Esophagus squamous epithelium (tissue), 5 donors: ENCODE measurements at regions not wholly inside any gene's neighbourhood (a gene's known extent, or its start where the extent isn't known, plus 50 kb on each side); places are given as distances from the start of the nearest gene placed in this dataset.

ENCODE experiments used
- DNase-seq: peaks from one replicate; lab custom pipeline; 2025; lab: John Stamatoyannopoulos, UW
- H3K27ac ChIP-seq, 4 donors: fragments of 200-600 bp; sonication (generic); one replicate each; pipeline ENCODE4 v1.5.1; 2016 to 2019; ENCODE audit warnings: mild to moderate bottlenecking in 1 of 4
- H3K27me3 ChIP-seq, 4 donors: fragments of 200-600 bp; sonication (generic); 1 replicate in 3 of 4; 2 replicates in 1 of 4; pipeline versions ENCODE4 v1.5.1 to v1.6.0; 2017 to 2021; ENCODE audit warnings: antibody characterized with exemption in 1 of 4
- H3K36me3 ChIP-seq, 3 donors: fragments of 200-600 bp; sonication (generic); one replicate each; pipeline ENCODE4 v1.5.1; 2016 to 2019
- H3K4me1 ChIP-seq, 3 donors: fragments of 200-600 bp; sonication (generic); one replicate each; pipeline ENCODE4 v1.5.1; 2017 to 2019
- H3K4me3 ChIP-seq, 4 donors: fragments of 200-600 bp; sonication (generic); 1 replicate in 3 of 4; 2 replicates in 1 of 4; pipeline ENCODE4 v1.5.1; 2016 to 2019; ENCODE audit warnings: mild to moderate bottlenecking in 2 of 4, moderate library complexity in 1 of 4
- H3K9me3 ChIP-seq, 3 donors: fragments of 200-600 bp; sonication (generic); one replicate each; pipeline ENCODE4 v1.5.1; 2016 to 2019
- POLR2A ChIP-seq, 4 donors: fragments of 450-650 bp; IDR thresholded peaks; one replicate each; pipeline ENCODE4 v1.6.1; 2017; ENCODE audit warnings: antibody characterized with exemption in 4 of 4, mild to moderate bottlenecking in 4 of 4, moderate library complexity in 3 of 4
- WGBS, 2 donors: methylation state at CpG; one replicate each; pipeline ENCODE4 v1.1.5; 2018; 5-methylcytosine and 5-hydroxymethylcytosine counted together
- intact Hi-C: fragments of 100-400 bp; cut with DNase I; formaldehyde crosslinking; loops from one replicate; pipeline ENCODE4 v1.15.0; 2022
- TF ChIP-seq, protein P1 (sequence below), 6 experiments: fragments of 450-650 bp in 4 of 6; fragments of 200-600 bp in 2 of 6; sonication (generic) in 2 of 6; IDR thresholded peaks; one replicate each; pipeline ENCODE4 v1.5.1; 2016 to 2019; ENCODE audit warnings: antibody characterized with exemption in 6 of 6, mild to moderate bottlenecking in 4 of 6, moderate library complexity in 4 of 6
- donor health status: DM: yes; HTN: yes; CAD: no.

GRCh38 chr15:66921319-66921915 is 144.0 kb upstream of the SMAD3 start:
- H3K27me3 ChIP-seq = no peaks in the 10 kb centered on the region
- TF ChIP-seq, protein P1, sequence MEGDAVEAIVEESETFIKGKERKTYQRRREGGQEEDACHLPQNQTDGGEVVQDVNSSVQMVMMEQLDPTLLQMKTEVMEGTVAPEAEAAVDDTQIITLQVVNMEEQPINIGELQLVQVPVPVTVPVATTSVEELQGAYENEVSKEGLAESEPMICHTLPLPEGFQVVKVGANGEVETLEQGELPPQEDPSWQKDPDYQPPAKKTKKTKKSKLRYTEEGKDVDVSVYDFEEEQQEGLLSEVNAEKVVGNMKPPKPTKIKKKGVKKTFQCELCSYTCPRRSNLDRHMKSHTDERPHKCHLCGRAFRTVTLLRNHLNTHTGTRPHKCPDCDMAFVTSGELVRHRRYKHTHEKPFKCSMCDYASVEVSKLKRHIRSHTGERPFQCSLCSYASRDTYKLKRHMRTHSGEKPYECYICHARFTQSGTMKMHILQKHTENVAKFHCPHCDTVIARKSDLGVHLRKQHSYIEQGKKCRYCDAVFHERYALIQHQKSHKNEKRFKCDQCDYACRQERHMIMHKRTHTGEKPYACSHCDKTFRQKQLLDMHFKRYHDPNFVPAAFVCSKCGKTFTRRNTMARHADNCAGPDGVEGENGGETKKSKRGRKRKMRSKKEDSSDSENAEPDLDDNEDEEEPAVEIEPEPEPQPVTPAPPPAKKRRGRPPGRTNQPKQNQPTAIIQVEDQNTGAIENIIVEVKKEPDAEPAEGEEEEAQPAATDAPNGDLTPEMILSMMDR (IDR thresholded peaks at IDR 0.05) = no peak
- TF ChIP-seq POLR2A (IDR thresholded peaks at IDR 0.05) = no peak
- WGBS, 2 donors = 19 to 23% methylated on average over 6 of the region's 6 CpGs
- no peak overlapping the region for H3K27ac ChIP-seq
- no peaks in the 10 kb centered on the region for H3K36me3 ChIP-seq
- intact Hi-C loops = no loop called here
- no peak for DNase-seq
- peaks cover 0 to 14% (median 4%) of the 10 kb centered on the region in 3 donors for H3K4me1 ChIP-seq
- no peak overlapping the region for H3K4me3 ChIP-seq
- peaks cover 0 to 18% (median 6%) of the 10 kb centered on the region in 3 donors for H3K9me3 ChIP-seq

DNA sequence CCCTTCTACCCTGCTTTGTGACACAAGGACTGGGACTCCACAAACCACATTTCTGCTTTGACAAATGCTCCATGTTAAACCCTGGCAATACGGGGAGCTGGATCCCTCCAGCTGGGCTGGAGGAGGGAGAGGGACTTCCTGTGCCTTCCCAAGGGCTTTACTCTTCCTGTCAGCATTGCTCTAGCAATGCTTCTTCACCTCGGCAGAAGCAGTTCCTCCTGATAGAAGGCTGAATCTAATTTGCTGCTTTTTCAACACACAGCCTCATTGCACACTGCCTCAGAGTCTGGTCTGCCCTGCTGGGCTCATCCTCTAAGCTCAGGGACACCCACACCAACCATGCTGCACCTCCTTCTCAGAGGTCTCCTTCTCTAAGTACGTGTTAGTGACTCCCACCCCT is 142.8 kb upstream of the SMAD3 start:
- Histone ChIP-seq H3K27ac (no peak overlapping the region), H3K36me3 (no peaks in the 10 kb centered on the region), H3K4me1 (peaks cover 0 to 15% (median 4%) of the 10 kb centered on the region in 3 donors), H3K9me3 (peaks cover 0 to 18% (median 6%) of the 10 kb centered on the region in 3 donors), H3K4me3 (no peak overlapping the region), H3K27me3 (no peaks in the 10 kb centered on the region)
- intact Hi-C loops = no loop called here
- TF ChIP-seq, protein P1 (IDR thresholded peaks at IDR 0.05) = no peak
- no peak for TF ChIP-seq POLR2A (IDR thresholded peaks at IDR 0.05)
- no peak for DNase-seq
- 57 to 68% methylated on average over 2 to 3 of the region's 3 CpGs for WGBS, 2 donors

DNA sequence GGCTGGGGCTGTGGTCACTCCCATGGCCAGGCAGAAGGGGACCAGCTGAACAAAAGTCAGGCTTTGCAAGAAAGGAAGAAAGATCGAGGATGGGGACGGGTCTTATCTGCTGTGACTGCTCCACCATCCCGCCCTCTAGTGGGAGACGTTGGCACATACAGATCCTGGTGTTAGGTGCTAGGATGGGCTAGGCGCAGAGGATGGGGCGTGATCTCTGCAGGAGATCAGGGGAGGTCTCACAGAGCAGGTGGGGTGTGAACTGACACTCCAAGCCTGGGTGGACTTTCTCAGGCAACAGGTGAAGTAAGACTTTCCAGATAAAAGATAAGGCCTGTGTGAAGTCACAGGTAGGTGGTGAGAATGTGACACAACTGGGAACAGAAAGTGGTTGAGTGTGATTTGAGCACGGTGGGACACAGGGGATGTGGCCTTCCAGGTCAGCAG is 141.9 kb upstream of the SMAD3 start:
- intact Hi-C loops = no loop called here
- H3K27me3 ChIP-seq = no peaks in the 10 kb centered on the region
- H3K9me3 ChIP-seq = peaks cover 0 to 11% (median 6%) of the 10 kb centered on the region in 3 donors
- WGBS, 2 donors = 26 to 27% methylated on average over 6 to 7 of the region's 7 CpGs
- peaks cover 0 to 23% (median 4%) of the 10 kb centered on the region in 3 donors for H3K4me1 ChIP-seq
- no peak overlapping the region for H3K27ac ChIP-seq
- H3K4me3 ChIP-seq = no peak overlapping the region
- no peak for DNase-seq
- TF ChIP-seq, protein P1 (IDR thresholded peaks at IDR 0.05) = peak in 3 of 6 experiments; percentile 16 to 44 (median 16)
- TF ChIP-seq POLR2A (IDR thresholded peaks at IDR 0.05) = no peak
- H3K36me3 ChIP-seq = no peaks in the 10 kb centered on the region

- no peaks in the 10 kb centered on the region for H3K36me3 ChIP-seq
- peaks cover 0 to 23% (median 4%) of the 10 kb centered on the region in 3 donors for H3K4me1 ChIP-seq
- no peak for DNase-seq
- 80 to 87% methylated on average over 3 of the region's 3 CpGs for WGBS, 2 donors
- peaks cover 0 to 11% (median 6%) of the 10 kb centered on the region in 3 donors for H3K9me3 ChIP-seq
- H3K27ac ChIP-seq = no peak overlapping the region
- TF ChIP-seq, protein P1 (IDR thresholded peaks at IDR 0.05) = no peak
- no peak for TF ChIP-seq POLR2A (IDR thresholded peaks at IDR 0.05)
- no peaks in the 10 kb centered on the region for H3K27me3 ChIP-seq
- H3K4me3 ChIP-seq = no peak overlapping the region
- intact Hi-C loops = no loop called here
Measured at GRCh38 chr15:66924889-66925288, 140.5 kb upstream of the SMAD3 start.

DNA sequence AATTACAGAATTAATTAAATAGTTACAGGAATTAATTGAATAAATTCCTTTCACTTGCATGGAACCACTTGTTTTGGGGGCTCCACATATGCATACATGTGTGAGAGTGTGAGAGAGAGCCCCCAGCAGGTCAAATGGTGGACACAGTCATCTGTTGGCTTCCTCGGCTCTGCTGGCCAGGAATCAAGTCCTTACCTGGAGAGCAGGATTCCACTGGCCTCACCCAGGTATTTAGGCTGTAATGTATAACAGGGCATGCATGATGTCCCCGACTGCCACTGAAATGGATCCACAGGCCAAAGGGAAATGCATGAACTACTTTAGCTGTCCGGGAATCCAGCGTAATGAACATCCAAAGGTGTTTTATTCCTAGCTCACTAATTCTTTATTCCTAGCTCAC is 139.7 kb upstream of the SMAD3 start:
- intact Hi-C loops = no loop called here
- WGBS, 2 donors = 72 to 77% methylated on average over 4 of the region's 4 CpGs

More for the DNA sequence above, 139.7 kb upstream of the SMAD3 start:
- Histone ChIP-seq H3K36me3 (no peaks in the 10 kb centered on the region), H3K4me3 (no peak overlapping the region), H3K9me3 (peaks cover 0 to 11% (median 6%) of the 10 kb centered on the region in 3 donors), H3K27ac (no peak overlapping the region), H3K4me1 (peaks cover 0 to 27% (median 4%) of the 10 kb centered on the region in 3 donors), H3K27me3 (no peaks in the 10 kb centered on the region)
- TF ChIP-seq POLR2A (IDR thresholded peaks at IDR 0.05) = no peak
- TF ChIP-seq, protein P1 (IDR thresholded peaks at IDR 0.05) = no peak
- DNase-seq = no peak
